ENCODE measurements at regions not wholly inside any gene's neighbourhood (a gene's known extent, or its start where the extent isn't known, plus 50 kb on each side); places are given as distances from the start of the nearest gene placed in this dataset.

DNA sequence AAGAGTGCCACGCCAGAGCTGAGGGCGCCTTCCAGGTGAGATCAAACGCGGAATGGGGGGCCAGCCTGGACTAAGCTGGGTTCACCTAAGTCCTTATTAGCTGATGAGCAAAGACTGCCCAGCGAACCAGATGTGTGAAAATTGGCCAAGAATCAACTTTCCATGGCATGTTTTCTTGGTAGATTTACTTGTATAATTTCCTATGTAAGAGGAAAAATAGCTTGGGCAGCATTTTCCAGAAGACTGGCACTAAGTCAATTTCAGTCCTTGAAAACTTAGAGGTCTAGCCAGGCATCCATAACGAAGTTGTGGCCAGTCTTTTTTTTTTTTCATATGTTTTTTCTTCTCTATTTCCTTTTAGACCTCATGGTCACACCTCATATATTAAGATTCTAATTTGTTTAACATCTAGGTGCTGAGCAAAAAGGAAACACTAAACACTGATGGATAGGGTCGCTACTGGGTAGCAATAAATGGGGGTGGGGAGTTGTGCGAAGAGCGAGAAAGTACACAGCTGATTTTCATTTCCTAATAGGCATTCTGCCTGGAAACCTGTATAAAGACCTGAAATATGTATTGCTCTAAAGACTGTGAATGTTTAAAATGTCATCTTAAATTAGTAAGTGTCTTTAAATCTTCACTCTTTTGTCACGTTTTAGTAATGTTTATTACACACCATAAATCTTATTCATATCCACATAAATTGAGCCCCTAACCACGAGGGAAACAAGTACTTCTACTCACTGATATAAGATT, 188.8 kb downstream of the CD83 start:
- TF ChIP-seq, protein P1, sequence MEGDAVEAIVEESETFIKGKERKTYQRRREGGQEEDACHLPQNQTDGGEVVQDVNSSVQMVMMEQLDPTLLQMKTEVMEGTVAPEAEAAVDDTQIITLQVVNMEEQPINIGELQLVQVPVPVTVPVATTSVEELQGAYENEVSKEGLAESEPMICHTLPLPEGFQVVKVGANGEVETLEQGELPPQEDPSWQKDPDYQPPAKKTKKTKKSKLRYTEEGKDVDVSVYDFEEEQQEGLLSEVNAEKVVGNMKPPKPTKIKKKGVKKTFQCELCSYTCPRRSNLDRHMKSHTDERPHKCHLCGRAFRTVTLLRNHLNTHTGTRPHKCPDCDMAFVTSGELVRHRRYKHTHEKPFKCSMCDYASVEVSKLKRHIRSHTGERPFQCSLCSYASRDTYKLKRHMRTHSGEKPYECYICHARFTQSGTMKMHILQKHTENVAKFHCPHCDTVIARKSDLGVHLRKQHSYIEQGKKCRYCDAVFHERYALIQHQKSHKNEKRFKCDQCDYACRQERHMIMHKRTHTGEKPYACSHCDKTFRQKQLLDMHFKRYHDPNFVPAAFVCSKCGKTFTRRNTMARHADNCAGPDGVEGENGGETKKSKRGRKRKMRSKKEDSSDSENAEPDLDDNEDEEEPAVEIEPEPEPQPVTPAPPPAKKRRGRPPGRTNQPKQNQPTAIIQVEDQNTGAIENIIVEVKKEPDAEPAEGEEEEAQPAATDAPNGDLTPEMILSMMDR (IDR thresholded peaks at IDR 0.05), result no peak
- TF ChIP-seq POLR2AphosphoS5 (IDR thresholded peaks at IDR 0.05) (no peak), POLR2A (IDR thresholded peaks at IDR 0.05) (no peak)

Measured in upper lobe of left lung (tissue), 4 donors.